Esophagus muscularis mucosa (tissue), 4 donors: ENCODE measurements at regions not wholly inside any gene's neighbourhood (a gene's known extent, or its start where the extent isn't known, plus 50 kb on each side); places are given as distances from the start of the nearest gene placed in this dataset.

Source experiments
- EP300 ChIP-seq: sonication (generic); formaldehyde crosslinking; IDR thresholded peaks from one replicate; pipeline ENCODE4 v1.6.1; 2017; ENCODE audit warnings: antibody characterized with exemption
- POLR2A ChIP-seq: fragments of 450-650 bp; IDR thresholded peaks from one replicate; pipeline ENCODE4 v1.6.1; 2017; ENCODE audit warnings: antibody characterized with exemption, moderate library complexity, mild to moderate bottlenecking, low read depth
- POLR2AphosphoS5 ChIP-seq, 2 donors: sonication (generic); formaldehyde crosslinking; IDR thresholded peaks; one replicate each; pipeline ENCODE4 v1.6.1; 2017; ENCODE audit warnings: antibody characterized with exemption in 2 of 2
- TF ChIP-seq, protein P1 (sequence below), 3 experiments: fragments of 200-600 bp in 2 of 3; fragments of 450-650 bp in 1 of 3; sonication (generic) in 2 of 3; IDR thresholded peaks; one replicate each; pipeline ENCODE4 v1.5.1; 2017 to 2019; ENCODE audit warnings: antibody characterized with exemption in 3 of 3, mild to moderate bottlenecking in 2 of 3, moderate library complexity in 1 of 3

DNA sequence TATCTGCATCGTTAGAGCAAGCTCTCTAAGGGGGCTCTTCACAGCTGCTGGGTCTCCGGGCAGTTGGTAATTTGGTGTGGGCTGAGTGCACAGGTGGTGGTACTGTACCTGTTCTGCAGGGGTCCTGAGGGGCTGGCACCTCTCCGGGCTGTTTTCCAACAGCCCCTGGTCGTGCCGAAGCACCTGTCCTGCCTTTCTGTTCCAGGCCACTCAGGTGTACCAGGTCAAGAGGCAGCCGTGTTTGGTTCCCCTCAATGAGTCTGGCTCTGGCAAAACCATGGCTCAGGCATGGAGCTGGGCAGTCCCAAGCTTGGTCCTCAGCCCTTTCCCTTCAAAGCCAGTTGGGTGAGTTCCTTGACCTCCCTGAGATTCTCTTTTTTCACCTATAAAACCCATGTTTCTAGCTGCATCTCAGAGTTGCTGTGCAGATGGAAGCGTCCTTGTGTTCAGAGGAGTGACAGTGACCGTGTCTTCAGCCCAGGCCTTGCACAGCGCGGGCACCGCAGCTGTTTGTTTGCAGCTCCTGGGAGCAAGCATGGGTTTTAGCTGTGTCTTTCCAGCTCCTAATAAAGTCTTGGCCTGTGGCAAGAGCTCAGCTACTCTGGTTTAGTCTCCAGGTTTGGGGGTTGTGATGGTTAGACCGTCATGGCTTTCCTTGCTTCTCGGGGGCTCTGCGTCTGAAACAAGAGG, 110.9 kb downstream of the GLI2 start:
- TF ChIP-seq, protein P1, sequence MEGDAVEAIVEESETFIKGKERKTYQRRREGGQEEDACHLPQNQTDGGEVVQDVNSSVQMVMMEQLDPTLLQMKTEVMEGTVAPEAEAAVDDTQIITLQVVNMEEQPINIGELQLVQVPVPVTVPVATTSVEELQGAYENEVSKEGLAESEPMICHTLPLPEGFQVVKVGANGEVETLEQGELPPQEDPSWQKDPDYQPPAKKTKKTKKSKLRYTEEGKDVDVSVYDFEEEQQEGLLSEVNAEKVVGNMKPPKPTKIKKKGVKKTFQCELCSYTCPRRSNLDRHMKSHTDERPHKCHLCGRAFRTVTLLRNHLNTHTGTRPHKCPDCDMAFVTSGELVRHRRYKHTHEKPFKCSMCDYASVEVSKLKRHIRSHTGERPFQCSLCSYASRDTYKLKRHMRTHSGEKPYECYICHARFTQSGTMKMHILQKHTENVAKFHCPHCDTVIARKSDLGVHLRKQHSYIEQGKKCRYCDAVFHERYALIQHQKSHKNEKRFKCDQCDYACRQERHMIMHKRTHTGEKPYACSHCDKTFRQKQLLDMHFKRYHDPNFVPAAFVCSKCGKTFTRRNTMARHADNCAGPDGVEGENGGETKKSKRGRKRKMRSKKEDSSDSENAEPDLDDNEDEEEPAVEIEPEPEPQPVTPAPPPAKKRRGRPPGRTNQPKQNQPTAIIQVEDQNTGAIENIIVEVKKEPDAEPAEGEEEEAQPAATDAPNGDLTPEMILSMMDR (IDR thresholded peaks at IDR 0.05) = no peak
- TF ChIP-seq POLR2A (no peak), POLR2AphosphoS5 (IDR thresholded peaks at IDR 0.05) (no peak), EP300 (no peak)
